Suprapubic skin (tissue), 4 donors: ENCODE measurements at regions not wholly inside any gene's neighbourhood (a gene's known extent, or its start where the extent isn't known, plus 50 kb on each side); places are given as distances from the start of the nearest gene placed in this dataset.
A peak's percentile ranks its signal among the peaks of the same experiment; 100 is the strongest.

Source experiments
- DNase-seq, 2 donors: peaks; one replicate each; pipeline ENCODE4 v3.0.0-alpha.2; 2019; ENCODE audit warnings: low spot score in 2 of 2
- H3K27ac ChIP-seq: fragments of 200-600 bp; sonication (generic); one replicate; pipeline ENCODE4 v1.5.1; 2019
- H3K27me3 ChIP-seq: fragments of 200-600 bp; sonication (generic); one replicate; pipeline ENCODE4 v1.5.1; 2019
- H3K36me3 ChIP-seq: fragments of 200-600 bp; sonication (generic); one replicate; pipeline ENCODE4 v1.5.1; 2019
- H3K4me1 ChIP-seq: fragments of 200-600 bp; sonication (generic); one replicate; pipeline ENCODE4 v1.5.1; 2019
- H3K4me3 ChIP-seq: fragments of 200-600 bp; sonication (generic); one replicate; pipeline ENCODE4 v1.5.1; 2019; ENCODE audit warnings: mild to moderate bottlenecking
- H3K9me3 ChIP-seq: fragments of 200-600 bp; sonication (generic); one replicate; pipeline ENCODE4 v1.5.1; 2019
- CTCF ChIP-seq, 2 donors: fragments of 200-600 bp in 1 of 2; fragments of 450-650 bp in 1 of 2; sonication (generic) in 1 of 2; IDR thresholded peaks; one replicate each; pipeline ENCODE4 v1.5.1; 2016 to 2019; ENCODE audit warnings: antibody characterized with exemption in 2 of 2, mild to moderate bottlenecking in 1 of 2, moderate library complexity in 1 of 2
- EP300 ChIP-seq: sonication (generic); formaldehyde crosslinking; IDR thresholded peaks from one replicate; pipeline ENCODE4 v1.6.1; 2017; ENCODE audit warnings: antibody characterized with exemption
- POLR2A ChIP-seq, 2 donors: fragments of 450-650 bp; IDR thresholded peaks; one replicate each; pipeline ENCODE4 v1.6.1; 2017; ENCODE audit warnings: antibody characterized with exemption in 2 of 2, mild to moderate bottlenecking in 2 of 2, moderate library complexity in 2 of 2
- POLR2AphosphoS5 ChIP-seq, 3 donors: sonication (generic); formaldehyde crosslinking; IDR thresholded peaks; one replicate each; pipeline ENCODE4 v1.6.1; 2017; ENCODE audit warnings: antibody characterized with exemption in 3 of 3
- WGBS: methylation state at CpG from one replicate; pipeline ENCODE4 v1.1.5; 2018; 5-methylcytosine and 5-hydroxymethylcytosine counted together

DNA sequence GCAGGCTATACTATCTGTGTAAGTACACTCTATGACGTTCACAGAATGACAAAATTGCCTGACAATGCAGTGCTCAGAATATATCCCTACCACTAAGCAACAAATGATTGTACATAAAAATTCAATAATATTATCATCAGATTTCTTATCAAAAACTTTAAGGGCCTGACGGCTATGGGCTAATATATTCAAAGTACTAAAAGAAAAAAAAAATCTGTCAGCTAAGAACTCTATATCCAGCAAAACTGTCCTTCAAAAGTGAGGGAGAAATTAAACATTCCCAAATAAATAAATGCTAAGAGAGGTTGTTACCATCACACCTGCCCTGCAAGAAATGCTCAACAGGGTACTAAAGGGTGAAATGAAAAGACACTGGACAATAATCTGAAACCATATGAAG lies 127.3 kb downstream of the TM2D1 start:
- DNase-seq: no peak
- Histone ChIP-seq H3K4me1 (no peaks in the 10 kb centered on the region), H3K27me3 (no peaks in the 10 kb centered on the region), H3K9me3 (no peaks in the 10 kb centered on the region), H3K27ac (no peak overlapping the region), H3K36me3 (no peaks in the 10 kb centered on the region), H3K4me3 (no peak overlapping the region)
- TF ChIP-seq CTCF (IDR thresholded peaks at IDR 0.05) (no peak), EP300 (no peak), POLR2A (IDR thresholded peaks at IDR 0.05) (no peak), POLR2AphosphoS5 (IDR thresholded peaks at IDR 0.05) (no peak)
- WGBS: 98% methylated on average over 2 of the region's 2 CpGs

GRCh38 chr1:61593331-61593730 lies 131.6 kb downstream of the TM2D1 start:
- TF ChIP-seq CTCF (IDR thresholded peaks at IDR 0.05) (no peak), EP300 (no peak), POLR2AphosphoS5 (IDR thresholded peaks at IDR 0.05) (no peak), POLR2A (IDR thresholded peaks at IDR 0.05) (no peak)
- H3K4me1 ChIP-seq: peaks cover 4% of the 10 kb centered on the region
- no peak overlapping the region for H3K4me3 ChIP-seq
- no peak overlapping the region for H3K27ac ChIP-seq
- H3K27me3 ChIP-seq: no peaks in the 10 kb centered on the region
- 93% methylated on average over 4 of the region's 4 CpGs for WGBS
- H3K9me3 ChIP-seq: no peaks in the 10 kb centered on the region
- no peak for DNase-seq
- no peaks in the 10 kb centered on the region for H3K36me3 ChIP-seq

DNA sequence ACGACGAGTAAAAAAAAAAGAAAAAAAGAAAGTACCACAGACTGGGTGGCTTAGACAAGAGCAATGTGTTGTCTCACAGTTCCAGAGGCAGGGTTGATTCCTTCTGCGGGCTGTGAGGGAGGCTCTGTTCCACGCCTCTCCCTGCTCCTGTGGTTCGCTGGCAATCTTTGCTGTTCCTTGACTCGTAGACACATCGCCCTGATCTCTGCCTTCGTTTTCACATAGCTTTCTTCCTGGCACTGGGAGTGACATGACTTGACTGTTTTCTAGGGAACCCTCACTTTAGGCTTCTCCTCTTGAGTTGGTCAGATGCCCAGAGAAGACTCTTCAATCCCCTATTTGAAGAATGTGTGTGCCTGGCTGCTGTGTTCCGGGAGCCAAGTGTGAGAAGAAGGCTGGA lies 133.6 kb downstream of the TM2D1 start:
- no peaks in the 10 kb centered on the region for H3K27me3 ChIP-seq
- H3K36me3 ChIP-seq: no peaks in the 10 kb centered on the region
- no peak for TF ChIP-seq POLR2A (IDR thresholded peaks at IDR 0.05)
- no peak for TF ChIP-seq POLR2AphosphoS5 (IDR thresholded peaks at IDR 0.05)
- TF ChIP-seq CTCF (IDR thresholded peaks at IDR 0.05): no peak
- no peak for TF ChIP-seq EP300
- peak overlapping the region; percentile 38 for H3K27ac ChIP-seq
- H3K9me3 ChIP-seq: no peaks in the 10 kb centered on the region
- DNase-seq: no peak
- H3K4me1 ChIP-seq: peaks cover 4% of the 10 kb centered on the region
- peak overlapping the region; percentile 16 for H3K4me3 ChIP-seq
- whole genome bisulfite sequencing: 39% methylated on average over 9 of the region's 9 CpGs

- H3K4me1 ChIP-seq: peaks cover 10% of the 10 kb centered on the region
- H3K27me3 ChIP-seq: no peaks in the 10 kb centered on the region
- TF ChIP-seq CTCF (IDR thresholded peaks at IDR 0.05) (peak in 1 of 2 donors; percentile 62), POLR2AphosphoS5 (IDR thresholded peaks at IDR 0.05) (no peak), EP300 (no peak)
- DNase-seq: no peak
- WGBS: 66% methylated on average over 18 of the region's 18 CpGs
- H3K4me3 ChIP-seq: no peak overlapping the region
- H3K9me3 ChIP-seq: no peaks in the 10 kb centered on the region
- H3K36me3 ChIP-seq: no peaks in the 10 kb centered on the region
- no peak overlapping the region for H3K27ac ChIP-seq
Measured at GRCh38 chr1:61588736-61589672, 135.9 kb downstream of the TM2D1 start.

- 37% methylated on average over 7 of the region's 7 CpGs for WGBS
- no peaks in the 10 kb centered on the region for H3K9me3 ChIP-seq
- TF ChIP-seq POLR2AphosphoS5 (IDR thresholded peaks at IDR 0.05) (no peak), POLR2A (IDR thresholded peaks at IDR 0.05) (no peak), EP300 (no peak), CTCF (IDR thresholded peaks at IDR 0.05) (no peak)
- H3K27me3 ChIP-seq: no peaks in the 10 kb centered on the region
- no peak for DNase-seq
- no peaks in the 10 kb centered on the region for H3K36me3 ChIP-seq
- H3K4me1 ChIP-seq: peaks cover 10% of the 10 kb centered on the region
- H3K4me3 ChIP-seq: no peak overlapping the region
- H3K27ac ChIP-seq: no peak overlapping the region
Measured at GRCh38 chr1:61585714-61586113, 139.2 kb downstream of the TM2D1 start.
